GM23338 (cell line): ENCODE measurements at regions not wholly inside any gene's neighbourhood (a gene's known extent, or its start where the extent isn't known, plus 50 kb on each side); places are given as distances from the start of the nearest gene placed in this dataset.

ENCODE experiments used
- ATAC-seq: fragments of 200-7000 bp; cut with Tn5 transposase; 3 replicates; pipeline ENCODE4 v1.9.1; 2020
- DNase-seq: peaks from one replicate; pipeline ENCODE4 v3.0.0-alpha.2; 2015; ENCODE audit warnings: low spot score
- H2AFZ ChIP-seq: fragments of 200-600 bp; sonication (generic); 2 replicates; pipeline ENCODE4 v1.8.0; 2016; ENCODE audit warnings: antibody characterized with exemption, mild to moderate bottlenecking, moderate library complexity
- H3F3A ChIP-seq: fragments of 200-600 bp; sonication (generic); replicated peaks from 2 replicates; pipeline ENCODE4 v1.8.0; 2017; ENCODE audit warnings: antibody characterized with exemption, mixed run types, low read depth
- H3K27ac ChIP-seq: fragments of 200-600 bp; sonication (generic); 2 replicates; pipeline ENCODE4 v1.6.1; 2016; ENCODE audit warnings: low read depth
- H3K27me3 ChIP-seq: fragments of 200-600 bp; sonication (generic); 2 replicates; pipeline ENCODE4 v1.8.0; 2016; ENCODE audit warnings: mild to moderate bottlenecking, mixed run types, moderate library complexity; ENCODE audit not compliant: insufficient read depth
- H3K36me3 ChIP-seq: fragments of 200-600 bp; sonication (generic); 2 replicates; pipeline ENCODE4 v1.8.0; 2016; ENCODE audit warnings: mild to moderate bottlenecking; ENCODE audit not compliant: insufficient read depth
- H3K4me1 ChIP-seq: fragments of 200-600 bp; sonication (generic); 2 replicates; pipeline ENCODE4 v1.8.0; 2016; ENCODE audit warnings: mild to moderate bottlenecking, moderate library complexity; ENCODE audit not compliant: insufficient read depth
- H3K4me2 ChIP-seq: fragments of 200-600 bp; sonication (generic); 2 replicates; pipeline ENCODE4 v1.7.1; 2017; ENCODE audit warnings: mixed run types
- H3K4me3 ChIP-seq: fragments of 200-600 bp; sonication (generic); 2 replicates; pipeline ENCODE4 v1.6.1; 2016; ENCODE audit warnings: mixed run types
- H3K79me2 ChIP-seq: fragments of 200-600 bp; sonication (generic); replicated peaks from 2 replicates; pipeline ENCODE4 v1.8.0; 2017; ENCODE audit warnings: mild to moderate bottlenecking; ENCODE audit not compliant: insufficient read depth
- H3K9me2 ChIP-seq: fragments of 200-600 bp; sonication (generic); 2 replicates; pipeline ENCODE4 v1.8.0; 2017; ENCODE audit not compliant: insufficient read depth
- H4K20me1 ChIP-seq: fragments of 200-600 bp; sonication (generic); replicated peaks from 2 replicates; pipeline ENCODE4 v1.8.0; 2017; ENCODE audit warnings: mild to moderate bottlenecking; ENCODE audit not compliant: insufficient read depth
- H3K27ac Mint-ChIP-seq: 2 replicates; pipeline ENCODE4 v1.8.0; 2020; ENCODE audit warnings: inconsistent platforms, mild to moderate bottlenecking, moderate library complexity, mixed read lengths
- H3K27me3 Mint-ChIP-seq: 3 replicates; pipeline ENCODE4 v1.8.0; 2022; ENCODE audit warnings: low read depth, mild to moderate bottlenecking, moderate library complexity, mixed read lengths, inconsistent platforms; ENCODE audit not compliant: insufficient read depth, poor library complexity
- H3K36me3 Mint-ChIP-seq: 3 replicates; pipeline ENCODE4 v1.8.0; 2021; ENCODE audit warnings: low read depth, mild to moderate bottlenecking, inconsistent platforms, moderate library complexity, mixed read lengths
- H3K4me1 Mint-ChIP-seq: 3 replicates; pipeline ENCODE4 v1.8.0; 2020; ENCODE audit warnings: mild to moderate bottlenecking, inconsistent platforms, mixed read lengths
- H3K4me3 Mint-ChIP-seq: 3 replicates; pipeline ENCODE4 v1.8.0; 2021; ENCODE audit warnings: moderate library complexity, mild to moderate bottlenecking, inconsistent platforms, mixed read lengths
- H3K9me3 Mint-ChIP-seq: 3 replicates; pipeline ENCODE4 v1.8.0; 2020; ENCODE audit warnings: moderate library complexity, mild to moderate bottlenecking, inconsistent platforms, mixed read lengths
- CREB1 ChIP-seq: fragments of 250-450 bp; sonication (Bioruptor Pico); IDR thresholded peaks from 2 replicates; pipeline ENCODE4 v1.5.0; 2020; ENCODE audit warnings: low read depth, mild to moderate bottlenecking, moderate library complexity
- EZH2 ChIP-seq: fragments of 200-600 bp; sonication (generic); IDR thresholded peaks from one replicate; pipeline ENCODE4 v1.8.0; 2017; ENCODE audit warnings: antibody characterized with exemption, mild to moderate bottlenecking, low read depth; ENCODE audit not compliant: unreplicated experiment
- JUNB ChIP-seq: IDR thresholded peaks from one replicate; pipeline ENCODE4 v1.6.1; 2016; ENCODE audit warnings: antibody characterized with exemption; ENCODE audit not compliant: unreplicated experiment
- POLR2AphosphoS5 ChIP-seq: IDR thresholded peaks from 2 replicates; pipeline ENCODE4 v1.6.1; 2016; ENCODE audit warnings: antibody characterized with exemption, low read depth
- ZNF114 ChIP-seq: fragments of 250-450 bp; sonication (Bioruptor Pico); IDR thresholded peaks from 2 replicates; pipeline ENCODE4 v1.5.0; 2020; ENCODE audit warnings: mild to moderate bottlenecking, moderate library complexity
- ZNF331 ChIP-seq: fragments of 250-450 bp; sonication (Bioruptor Pico); IDR thresholded peaks from 2 replicates; pipeline ENCODE4 v1.5.0; 2020; ENCODE audit warnings: low read depth, mild to moderate bottlenecking, moderate library complexity
- TF ChIP-seq, protein P1 (sequence below): IDR thresholded peaks from 2 replicates; pipeline ENCODE4 v1.6.1; 2016; ENCODE audit warnings: antibody characterized with exemption
- TF ChIP-seq, protein P2 (sequence below): IDR thresholded peaks from one replicate; pipeline ENCODE4 v1.6.1; 2018; ENCODE audit warnings: antibody characterized with exemption; ENCODE audit not compliant: unreplicated experiment
- TF ChIP-seq, protein P3 (sequence below), 2 experiments: fragments of 200-600 bp in 1 of 2; sonication (generic) in 1 of 2; conservative IDR thresholded peaks; 2 replicates each; pipeline versions ENCODE4 v1.5.1 to v1.6.1; 2016 to 2017; ENCODE audit warnings: antibody characterized with exemption in 2 of 2, low read depth in 2 of 2, mild to moderate bottlenecking in 2 of 2, moderate library complexity in 1 of 2

DNA sequence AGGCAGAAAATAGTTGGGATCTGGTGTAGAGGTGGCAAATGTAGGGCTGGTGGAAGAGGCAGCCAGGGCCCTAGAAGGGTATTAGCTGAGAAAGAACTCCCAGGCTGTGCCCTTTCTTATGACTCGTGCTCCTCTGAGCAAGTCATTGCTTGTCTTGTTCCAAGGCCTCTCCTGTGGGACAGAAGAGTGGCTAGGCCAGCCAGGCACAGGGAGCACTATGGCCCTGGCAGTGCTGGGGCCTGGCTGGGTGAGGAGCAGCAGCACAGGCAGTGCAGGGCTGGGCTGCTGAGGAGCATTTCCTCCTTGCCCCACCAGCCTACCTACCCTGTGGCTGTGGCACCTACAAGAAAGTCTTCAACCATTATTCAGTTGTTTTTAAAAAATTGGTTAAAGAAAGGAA is 298.5 kb upstream of the NR3C2 start:
- Mint-ChIP-seq H3K9me3 (no peaks in the 10 kb centered on the region), H3K4me1 (no peaks in the 10 kb centered on the region), H3K36me3 (no peaks in the 10 kb centered on the region), H3K27me3 (no peaks in the 10 kb centered on the region), H3K27ac (no peak overlapping the region), H3K4me3 (no peak overlapping the region)
- H3K4me1 ChIP-seq = no peaks in the 10 kb centered on the region
- no peaks in the 10 kb centered on the region for H3K27me3 ChIP-seq
- no peaks in the 10 kb centered on the region for H3K79me2 ChIP-seq
- 0 out of 2 replicates have a peak, but pooled peaks cover 5% of the 10 kb centered on the region for H3K9me2 ChIP-seq
- no peak overlapping the region for H3K27ac ChIP-seq
- no peaks in the 10 kb centered on the region for H3F3A ChIP-seq
- TF ChIP-seq, protein P1, sequence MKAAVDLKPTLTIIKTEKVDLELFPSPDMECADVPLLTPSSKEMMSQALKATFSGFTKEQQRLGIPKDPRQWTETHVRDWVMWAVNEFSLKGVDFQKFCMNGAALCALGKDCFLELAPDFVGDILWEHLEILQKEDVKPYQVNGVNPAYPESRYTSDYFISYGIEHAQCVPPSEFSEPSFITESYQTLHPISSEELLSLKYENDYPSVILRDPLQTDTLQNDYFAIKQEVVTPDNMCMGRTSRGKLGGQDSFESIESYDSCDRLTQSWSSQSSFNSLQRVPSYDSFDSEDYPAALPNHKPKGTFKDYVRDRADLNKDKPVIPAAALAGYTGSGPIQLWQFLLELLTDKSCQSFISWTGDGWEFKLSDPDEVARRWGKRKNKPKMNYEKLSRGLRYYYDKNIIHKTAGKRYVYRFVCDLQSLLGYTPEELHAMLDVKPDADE = no peak
- TF ChIP-seq ZNF114 (CRISPR knock-in tag) (no peak), POLR2AphosphoS5 (no peak), ZNF331 (CRISPR knock-in tag) (no peak), EZH2 (no peak), JUNB (no peak), CREB1 (no peak)
- TF ChIP-seq, protein P2, sequence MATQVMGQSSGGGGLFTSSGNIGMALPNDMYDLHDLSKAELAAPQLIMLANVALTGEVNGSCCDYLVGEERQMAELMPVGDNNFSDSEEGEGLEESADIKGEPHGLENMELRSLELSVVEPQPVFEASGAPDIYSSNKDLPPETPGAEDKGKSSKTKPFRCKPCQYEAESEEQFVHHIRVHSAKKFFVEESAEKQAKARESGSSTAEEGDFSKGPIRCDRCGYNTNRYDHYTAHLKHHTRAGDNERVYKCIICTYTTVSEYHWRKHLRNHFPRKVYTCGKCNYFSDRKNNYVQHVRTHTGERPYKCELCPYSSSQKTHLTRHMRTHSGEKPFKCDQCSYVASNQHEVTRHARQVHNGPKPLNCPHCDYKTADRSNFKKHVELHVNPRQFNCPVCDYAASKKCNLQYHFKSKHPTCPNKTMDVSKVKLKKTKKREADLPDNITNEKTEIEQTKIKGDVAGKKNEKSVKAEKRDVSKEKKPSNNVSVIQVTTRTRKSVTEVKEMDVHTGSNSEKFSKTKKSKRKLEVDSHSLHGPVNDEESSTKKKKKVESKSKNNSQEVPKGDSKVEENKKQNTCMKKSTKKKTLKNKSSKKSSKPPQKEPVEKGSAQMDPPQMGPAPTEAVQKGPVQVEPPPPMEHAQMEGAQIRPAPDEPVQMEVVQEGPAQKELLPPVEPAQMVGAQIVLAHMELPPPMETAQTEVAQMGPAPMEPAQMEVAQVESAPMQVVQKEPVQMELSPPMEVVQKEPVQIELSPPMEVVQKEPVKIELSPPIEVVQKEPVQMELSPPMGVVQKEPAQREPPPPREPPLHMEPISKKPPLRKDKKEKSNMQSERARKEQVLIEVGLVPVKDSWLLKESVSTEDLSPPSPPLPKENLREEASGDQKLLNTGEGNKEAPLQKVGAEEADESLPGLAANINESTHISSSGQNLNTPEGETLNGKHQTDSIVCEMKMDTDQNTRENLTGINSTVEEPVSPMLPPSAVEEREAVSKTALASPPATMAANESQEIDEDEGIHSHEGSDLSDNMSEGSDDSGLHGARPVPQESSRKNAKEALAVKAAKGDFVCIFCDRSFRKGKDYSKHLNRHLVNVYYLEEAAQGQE = no peak
- TF ChIP-seq, protein P3, sequence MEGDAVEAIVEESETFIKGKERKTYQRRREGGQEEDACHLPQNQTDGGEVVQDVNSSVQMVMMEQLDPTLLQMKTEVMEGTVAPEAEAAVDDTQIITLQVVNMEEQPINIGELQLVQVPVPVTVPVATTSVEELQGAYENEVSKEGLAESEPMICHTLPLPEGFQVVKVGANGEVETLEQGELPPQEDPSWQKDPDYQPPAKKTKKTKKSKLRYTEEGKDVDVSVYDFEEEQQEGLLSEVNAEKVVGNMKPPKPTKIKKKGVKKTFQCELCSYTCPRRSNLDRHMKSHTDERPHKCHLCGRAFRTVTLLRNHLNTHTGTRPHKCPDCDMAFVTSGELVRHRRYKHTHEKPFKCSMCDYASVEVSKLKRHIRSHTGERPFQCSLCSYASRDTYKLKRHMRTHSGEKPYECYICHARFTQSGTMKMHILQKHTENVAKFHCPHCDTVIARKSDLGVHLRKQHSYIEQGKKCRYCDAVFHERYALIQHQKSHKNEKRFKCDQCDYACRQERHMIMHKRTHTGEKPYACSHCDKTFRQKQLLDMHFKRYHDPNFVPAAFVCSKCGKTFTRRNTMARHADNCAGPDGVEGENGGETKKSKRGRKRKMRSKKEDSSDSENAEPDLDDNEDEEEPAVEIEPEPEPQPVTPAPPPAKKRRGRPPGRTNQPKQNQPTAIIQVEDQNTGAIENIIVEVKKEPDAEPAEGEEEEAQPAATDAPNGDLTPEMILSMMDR (conservative IDR thresholded peaks at IDR 0.05; ENCODE audit: low read depth in 2 of 2) = no peak
- no peaks in the 10 kb centered on the region for H4K20me1 ChIP-seq
- H3K4me3 ChIP-seq = no peak overlapping the region
- H2AFZ ChIP-seq = no peak overlapping the region
- ATAC-seq (no peak), DNase-seq (no peak)
- H3K36me3 ChIP-seq = no peaks in the 10 kb centered on the region
- no peak overlapping the region for H3K4me2 ChIP-seq
